RWPE1 (cell line): ENCODE measurements at regions not wholly inside any gene's neighbourhood (a gene's known extent, or its start where the extent isn't known, plus 50 kb on each side); places are given as distances from the start of the nearest gene placed in this dataset.
"Not testable (repeated sequence)": the region's sequence is repeated elsewhere in the genome, so short reads cannot be mapped to it uniquely, and the experiment has no call there.

Experiments
- CTCF ChIA-PET: fragments of 350-600 bp; sonication (Branson Sonifier 250); formaldehyde crosslinking; extraction: SDS; loops from one replicate; lab custom pipeline; 2021; lab: Yijun Ruan, JAX
- POLR2A ChIA-PET: fragments of 400-600 bp; formaldehyde crosslinking; extraction: SDS; loops from one replicate; lab custom pipeline; 2020; ENCODE audit warnings: antibody characterized with exemption; ENCODE audit not compliant: low non-redundant PET; lab: Yijun Ruan, JAX
- DNase-seq: peaks from one replicate; pipeline ENCODE4 v3.0.0; 2012; ENCODE audit warnings: low spot score
- H3K27ac ChIP-seq: fragments of 450-650 bp; 2 replicates; pipeline ENCODE4 v1.5.1; 2017
- TF ChIP-seq, protein P1 (sequence below): fragments of 450-650 bp; conservative IDR thresholded peaks from 2 replicates; pipeline ENCODE4 v1.5.1; 2017; ENCODE audit warnings: low read depth, mild to moderate bottlenecking

DNA sequence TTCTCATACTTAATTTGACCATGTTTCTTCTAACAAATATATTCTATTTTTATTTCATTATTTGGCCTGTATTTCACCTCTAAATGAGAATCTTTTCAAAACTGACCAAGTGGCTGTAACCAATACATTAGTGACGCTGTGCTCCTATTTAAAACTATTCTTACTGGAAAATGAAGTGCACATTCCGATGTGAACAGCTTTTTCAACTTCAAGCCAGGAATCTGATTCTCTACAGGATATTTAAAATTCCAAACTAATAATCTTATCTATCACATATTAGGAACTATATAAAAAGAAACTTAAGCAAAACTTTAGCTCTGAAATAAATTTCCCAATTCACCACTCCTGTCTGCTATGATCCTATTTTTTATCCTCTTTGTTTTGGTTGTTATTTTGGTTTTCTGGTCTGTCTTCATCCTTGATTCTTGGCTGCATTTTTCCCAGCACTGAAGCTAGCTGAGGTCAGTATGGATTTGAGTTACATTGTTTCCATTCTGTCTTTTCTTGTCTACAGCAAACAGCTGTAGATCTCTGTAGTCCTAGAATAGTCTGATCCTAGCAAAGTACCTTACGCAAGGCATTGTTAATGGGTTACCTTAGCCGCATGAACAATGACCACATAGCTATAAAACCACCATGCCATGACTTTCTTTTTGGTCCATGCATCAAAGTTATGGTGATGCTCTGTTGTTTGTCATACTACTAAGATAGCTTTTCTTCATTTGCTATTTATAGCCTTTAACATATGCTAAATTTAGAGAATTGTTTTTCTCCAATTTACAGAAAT is 748.6 kb upstream of the SPRY2 start:
- CTCF ChIA-PET: no interaction called here

DNA sequence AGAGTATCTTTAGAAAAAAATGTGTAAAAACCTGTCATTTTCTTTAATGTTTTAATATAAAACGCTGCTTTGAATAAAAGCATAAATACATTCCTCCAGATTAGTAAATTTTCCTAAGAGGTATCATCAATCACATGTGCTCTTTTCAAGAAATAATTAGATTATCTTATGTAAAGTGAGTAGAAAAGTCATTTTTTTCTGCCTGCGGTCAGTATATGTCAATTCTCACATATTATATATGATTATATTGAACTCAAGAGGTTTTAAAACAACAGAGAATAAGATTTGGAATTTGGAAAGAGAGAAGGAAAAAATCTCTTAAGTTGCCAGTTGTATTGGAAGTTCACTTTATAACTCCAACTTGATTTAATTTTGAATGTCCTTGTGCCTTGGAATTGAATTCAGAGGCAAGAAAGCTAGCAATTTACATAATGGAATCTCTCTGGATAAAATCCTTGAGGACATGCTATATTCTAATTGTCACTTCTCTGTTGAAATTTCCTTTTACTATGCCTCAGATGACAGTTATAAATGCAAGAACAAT is 740.1 kb upstream of the SPRY2 start:
- no peak for DNase-seq
- CTCF ChIA-PET: no interaction called here
- H3K27ac ChIP-seq: no peak overlapping the region
- TF ChIP-seq, protein P1, sequence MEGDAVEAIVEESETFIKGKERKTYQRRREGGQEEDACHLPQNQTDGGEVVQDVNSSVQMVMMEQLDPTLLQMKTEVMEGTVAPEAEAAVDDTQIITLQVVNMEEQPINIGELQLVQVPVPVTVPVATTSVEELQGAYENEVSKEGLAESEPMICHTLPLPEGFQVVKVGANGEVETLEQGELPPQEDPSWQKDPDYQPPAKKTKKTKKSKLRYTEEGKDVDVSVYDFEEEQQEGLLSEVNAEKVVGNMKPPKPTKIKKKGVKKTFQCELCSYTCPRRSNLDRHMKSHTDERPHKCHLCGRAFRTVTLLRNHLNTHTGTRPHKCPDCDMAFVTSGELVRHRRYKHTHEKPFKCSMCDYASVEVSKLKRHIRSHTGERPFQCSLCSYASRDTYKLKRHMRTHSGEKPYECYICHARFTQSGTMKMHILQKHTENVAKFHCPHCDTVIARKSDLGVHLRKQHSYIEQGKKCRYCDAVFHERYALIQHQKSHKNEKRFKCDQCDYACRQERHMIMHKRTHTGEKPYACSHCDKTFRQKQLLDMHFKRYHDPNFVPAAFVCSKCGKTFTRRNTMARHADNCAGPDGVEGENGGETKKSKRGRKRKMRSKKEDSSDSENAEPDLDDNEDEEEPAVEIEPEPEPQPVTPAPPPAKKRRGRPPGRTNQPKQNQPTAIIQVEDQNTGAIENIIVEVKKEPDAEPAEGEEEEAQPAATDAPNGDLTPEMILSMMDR: no peak
- POLR2A ChIA-PET: no interaction called here

More for the DNA sequence above, 748.6 kb upstream of the SPRY2 start:
- DNase-seq: no peak
- POLR2A ChIA-PET: no interaction called here
- no peak overlapping the region for H3K27ac ChIP-seq
- TF ChIP-seq, protein P1: no peak

DNA sequence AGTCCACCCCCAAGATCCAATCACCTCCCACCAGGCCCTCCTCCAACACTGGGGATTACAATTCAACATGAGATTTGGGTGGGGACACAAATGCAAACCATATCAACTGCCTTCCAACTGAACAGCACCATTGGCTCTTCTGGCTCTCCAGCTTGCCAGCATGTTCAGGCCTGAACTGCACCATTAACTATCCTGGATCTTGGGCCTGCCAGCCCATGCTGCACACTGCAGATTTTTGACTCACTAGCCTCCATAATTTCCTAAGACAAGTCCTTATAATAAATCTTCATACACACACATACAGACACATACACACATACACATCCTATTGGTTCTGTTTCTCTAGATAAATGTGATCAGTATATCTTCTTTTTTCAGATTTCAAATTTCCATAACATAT is 737.1 kb upstream of the SPRY2 start:
- TF ChIP-seq, protein P1: no peak
- ChIA-PET POLR2A (no interaction called here), CTCF (no interaction called here)
- no peak for DNase-seq
- H3K27ac ChIP-seq: no peak overlapping the region

DNA sequence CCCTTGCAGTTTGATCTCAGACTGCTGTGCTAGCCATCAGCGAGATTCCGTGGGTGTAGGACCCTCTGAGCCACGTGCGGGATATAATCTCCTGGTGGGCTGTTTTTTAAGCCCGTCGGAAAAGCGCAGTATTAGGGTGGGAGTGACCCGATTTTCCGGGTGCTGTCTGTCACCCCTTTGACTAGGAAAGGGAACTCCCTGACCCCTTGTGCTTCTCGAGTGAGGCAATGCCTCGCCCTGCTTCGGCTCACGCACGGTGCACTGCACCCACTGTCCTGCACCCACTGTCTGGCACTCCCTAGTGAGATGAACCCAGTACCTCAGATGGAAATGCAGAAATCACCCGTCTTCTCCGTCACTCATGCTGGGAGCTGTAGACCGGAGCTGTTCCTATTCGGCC is 728.9 kb upstream of the SPRY2 start:
- POLR2A ChIA-PET, DNase-seq, H3K27ac ChIP-seq: not testable (repeated sequence)
- CTCF ChIA-PET: interaction anchor here (0.6 kb wide), 1 partner anchor 9 kb away, joined by 3 read pairs; no protein-coding TSS in a partner anchor

DNA sequence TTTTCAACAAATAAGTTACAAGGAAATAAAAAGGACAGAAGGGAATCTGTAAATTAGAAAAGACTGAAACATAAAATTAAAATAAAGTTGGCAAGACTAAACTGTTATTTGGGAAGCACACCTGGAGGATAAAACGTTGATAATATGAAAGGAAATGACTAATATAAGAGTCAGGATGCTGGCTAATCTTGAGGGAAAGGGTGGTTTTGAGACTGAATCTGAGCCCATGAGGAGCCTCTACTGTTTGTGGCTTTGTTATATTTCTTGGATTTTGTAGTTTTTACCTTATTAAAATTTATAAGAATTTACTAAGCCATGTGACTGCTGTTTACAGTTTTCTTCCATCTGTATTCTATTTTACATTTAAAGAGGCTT is 718.0 kb upstream of the SPRY2 start:
- peak overlapping the region; percentile 62; the same call in 1 of the 2 replicates for H3K27ac ChIP-seq
- CTCF ChIA-PET: no interaction called here
- DNase-seq: peak; percentile 66
- TF ChIP-seq, protein P1: no peak
- POLR2A ChIA-PET: no interaction called here

DNA sequence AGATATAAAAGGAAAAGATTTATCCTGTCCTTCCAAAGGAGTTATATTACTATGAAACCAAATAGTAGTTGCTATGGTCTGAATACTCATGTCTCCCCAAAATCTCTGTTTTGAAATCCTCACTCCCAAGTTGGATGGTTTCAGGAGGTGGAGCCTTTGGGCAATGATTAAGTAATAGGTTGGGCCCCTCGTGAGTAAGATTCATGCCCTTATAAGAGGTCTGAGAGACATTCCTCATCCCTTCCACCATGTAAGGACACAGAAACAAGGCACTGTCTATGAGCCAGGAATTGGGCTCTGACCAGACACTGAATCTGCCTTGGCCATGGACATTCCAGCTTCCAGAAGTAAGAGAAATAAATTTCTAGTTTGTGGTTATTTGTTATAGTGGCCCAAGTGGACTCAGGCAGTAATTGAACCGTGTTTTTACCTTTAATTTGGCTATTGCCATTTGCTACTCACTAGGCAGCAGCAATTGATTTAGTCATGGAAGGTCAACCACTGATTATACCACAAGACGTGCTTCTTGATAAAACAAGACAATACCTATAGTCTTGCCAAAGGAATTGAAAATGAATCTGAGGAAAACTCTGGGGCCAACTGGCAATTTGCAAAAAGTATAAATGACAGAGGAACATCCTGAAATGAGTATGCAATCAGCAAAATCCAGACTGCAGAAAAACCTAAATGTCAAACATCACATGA is 717.4 kb upstream of the SPRY2 start:
- POLR2A ChIA-PET: no interaction called here

More for the DNA sequence above, 717.4 kb upstream of the SPRY2 start:
- DNase-seq: no peak
- no peak overlapping the region for H3K27ac ChIP-seq
- CTCF ChIA-PET: no interaction called here
- TF ChIP-seq, protein P1: no peak
